A172 (cell line): ENCODE measurements at regions not wholly inside any gene's neighbourhood (a gene's known extent, or its start where the extent isn't known, plus 50 kb on each side); places are given as distances from the start of the nearest gene placed in this dataset.

Source experiments
- DNase-seq: peaks from one replicate; pipeline ENCODE4 v3.0.0-alpha.2; 2015; ENCODE audit warnings: low spot score

DNA sequence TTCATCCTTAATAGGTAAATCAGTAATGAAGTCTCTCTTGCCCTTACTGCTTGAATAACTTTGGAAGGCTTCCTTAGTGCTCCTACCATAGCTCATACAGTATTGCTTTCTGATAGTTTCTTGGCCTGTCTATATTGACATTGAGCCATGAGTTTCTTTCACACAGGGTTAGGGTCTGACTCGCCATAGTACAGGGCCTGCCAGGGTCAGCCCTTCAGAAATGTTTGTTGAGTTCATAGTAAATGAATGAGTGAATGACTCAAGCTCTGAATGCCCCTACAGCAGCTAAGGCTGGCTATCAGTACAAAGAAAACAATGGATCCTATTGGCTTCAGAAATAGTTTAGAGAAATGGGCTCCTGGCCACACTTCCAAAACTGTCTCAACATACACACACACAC lies 65.0 kb upstream of the LRATD1 start:
- no peak for DNase-seq

DNA sequence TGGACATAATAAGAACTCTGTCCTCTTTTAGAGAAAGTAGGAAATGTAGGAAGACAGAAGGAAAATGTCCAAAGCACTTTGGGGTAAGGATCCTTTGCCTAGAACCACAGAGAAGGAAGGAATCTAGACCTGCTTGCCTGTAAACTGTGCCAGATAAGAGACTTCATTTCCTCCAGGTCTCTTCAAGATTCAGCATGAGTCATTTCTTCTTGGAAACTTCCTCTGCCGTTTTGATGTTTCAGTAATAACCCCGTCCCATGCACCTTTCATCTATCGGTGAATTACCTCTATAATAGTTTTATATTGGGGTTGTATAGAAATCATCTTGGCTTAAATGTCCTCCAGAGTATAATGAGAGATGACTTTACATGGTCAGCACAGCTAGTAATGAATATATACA lies 63.2 kb upstream of the LRATD1 start:
- DNase-seq: no peak

DNA sequence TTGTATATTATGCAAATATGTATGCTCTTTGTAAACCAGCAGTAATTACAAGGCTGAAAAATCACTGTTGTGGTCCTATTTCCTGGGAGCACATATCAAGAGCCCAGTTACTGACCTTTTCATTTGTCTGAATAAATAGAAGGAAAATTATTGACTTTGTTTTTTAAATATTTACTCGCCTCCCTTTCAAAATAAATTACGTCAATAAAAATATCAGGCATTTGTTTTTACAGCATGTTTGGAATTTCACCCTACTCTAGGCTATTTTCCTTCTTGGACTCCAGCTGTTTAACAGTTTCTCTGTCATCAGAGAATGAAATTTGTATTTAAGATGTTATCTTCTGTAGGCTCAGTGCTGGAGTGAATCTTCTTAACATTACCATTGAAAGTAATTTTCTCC lies 59.9 kb upstream of the LRATD1 start:
- DNase-seq: no peak

DNA sequence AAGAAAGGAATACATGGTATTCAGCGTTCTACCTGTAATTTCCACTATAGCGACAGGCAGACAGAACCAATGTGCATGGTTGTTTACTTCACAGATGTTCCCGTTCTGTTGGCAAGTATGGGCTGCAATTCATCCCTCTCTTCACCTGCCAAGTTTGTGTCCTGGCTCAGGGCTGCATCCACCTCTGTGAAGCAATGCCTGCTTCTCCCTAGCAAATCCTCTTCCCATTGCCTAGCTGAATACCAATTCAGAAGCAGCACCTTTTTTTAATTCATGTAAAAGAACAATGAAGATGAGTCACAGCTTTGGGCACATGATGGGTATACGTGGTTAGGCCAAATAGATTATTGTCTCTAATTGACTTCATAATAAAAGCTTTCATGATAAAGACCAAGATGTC lies 54.7 kb upstream of the LRATD1 start:
- DNase-seq: no peak
